ENCODE measurements at regions not wholly inside any gene's neighbourhood (a gene's known extent, or its start where the extent isn't known, plus 50 kb on each side); places are given as distances from the start of the nearest gene placed in this dataset.

DNA sequence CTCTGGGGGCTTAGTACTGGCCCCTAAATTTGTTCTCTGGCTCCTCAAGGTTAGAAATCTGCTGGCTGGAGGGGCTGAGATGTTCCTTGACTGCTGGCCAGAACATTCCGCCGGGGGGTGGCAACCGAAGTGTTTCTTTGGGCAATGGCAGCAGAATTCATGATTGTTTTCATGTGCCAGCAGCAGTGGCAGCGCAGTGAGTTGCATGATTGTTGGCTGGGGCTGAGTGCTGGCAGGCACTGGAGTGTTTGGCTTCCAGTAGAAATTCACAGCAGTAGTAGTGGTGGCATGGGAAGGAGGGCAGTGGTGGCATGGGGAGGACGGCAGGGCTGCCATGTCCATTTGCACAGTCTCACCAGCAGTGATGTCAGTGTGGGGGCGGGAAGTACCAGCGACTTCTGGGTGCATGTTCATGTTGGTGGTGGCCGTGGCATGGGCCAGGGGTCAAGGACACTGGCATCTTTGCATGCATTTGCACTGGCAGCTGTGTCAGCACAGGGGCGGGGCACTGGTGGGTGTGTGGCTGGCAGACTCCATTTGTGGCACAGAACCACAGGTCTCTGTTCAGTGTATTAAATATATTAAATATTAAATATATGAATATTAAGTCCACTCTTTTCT lies 130.6 kb upstream of the CDH7 start:
- Histone ChIP-seq H3K27ac (ENCODE audit: control insufficient read depth, insufficient read depth, low read length) (no peak overlapping the region), H3K4me3 (ENCODE audit: control insufficient read depth in 2 of 3, extremely low read depth in 1 of 3, insufficient read depth in 2 of 3, low read depth in 1 of 3, low read length in 3 of 3) (no peak overlapping the region), H3K36me3 (ENCODE audit: control insufficient read depth in 2 of 2, extremely low read depth in 1 of 2, insufficient read depth in 2 of 2, low read length in 2 of 2) (no peaks in the 10 kb centered on the region), H3K79me2 (ENCODE audit: control insufficient read depth, insufficient read depth, low read length) (no peaks in the 10 kb centered on the region), H3K9me1 (ENCODE audit: control insufficient read depth, extremely low read depth, insufficient read depth, low read length) (no peaks in the 10 kb centered on the region), H3K4me1 (ENCODE audit: control insufficient read depth, extremely low read depth, insufficient read depth, low read length) (no peaks in the 10 kb centered on the region), H3K27me3 (ENCODE audit: control insufficient read depth, extremely low read depth, insufficient read depth, low read length) (no peaks in the 10 kb centered on the region), H4K20me1 (ENCODE audit: control insufficient read depth, extremely low read depth, insufficient read depth, low read length) (no peaks in the 10 kb centered on the region), H3K9ac (ENCODE audit: control insufficient read depth, extremely low read depth, insufficient read depth, low read length) (no peak overlapping the region), H3K4me2 (ENCODE audit: control insufficient read depth, extremely low read depth, insufficient read depth, low read depth, low read length) (no peak overlapping the region), H2AFZ (ENCODE audit: control insufficient read depth, low read length) (no peak overlapping the region), H3K9me3 (ENCODE audit: control insufficient read depth, low read depth, low read length) (peaks cover 4% of the 10 kb centered on the region)
- dilution Hi-C loops (cut with MboI; ENCODE audit: extremely low pct_ligation_motif_present, low sequenced_read_pairs): no loop called here
- no peak for DNase-seq (ENCODE audit: low read depth, low spot score)
- no peak for TF ChIP-seq EZH2 (IDR thresholded peaks at IDR 0.05; ENCODE audit: low read length)
- TF ChIP-seq, protein P1, sequence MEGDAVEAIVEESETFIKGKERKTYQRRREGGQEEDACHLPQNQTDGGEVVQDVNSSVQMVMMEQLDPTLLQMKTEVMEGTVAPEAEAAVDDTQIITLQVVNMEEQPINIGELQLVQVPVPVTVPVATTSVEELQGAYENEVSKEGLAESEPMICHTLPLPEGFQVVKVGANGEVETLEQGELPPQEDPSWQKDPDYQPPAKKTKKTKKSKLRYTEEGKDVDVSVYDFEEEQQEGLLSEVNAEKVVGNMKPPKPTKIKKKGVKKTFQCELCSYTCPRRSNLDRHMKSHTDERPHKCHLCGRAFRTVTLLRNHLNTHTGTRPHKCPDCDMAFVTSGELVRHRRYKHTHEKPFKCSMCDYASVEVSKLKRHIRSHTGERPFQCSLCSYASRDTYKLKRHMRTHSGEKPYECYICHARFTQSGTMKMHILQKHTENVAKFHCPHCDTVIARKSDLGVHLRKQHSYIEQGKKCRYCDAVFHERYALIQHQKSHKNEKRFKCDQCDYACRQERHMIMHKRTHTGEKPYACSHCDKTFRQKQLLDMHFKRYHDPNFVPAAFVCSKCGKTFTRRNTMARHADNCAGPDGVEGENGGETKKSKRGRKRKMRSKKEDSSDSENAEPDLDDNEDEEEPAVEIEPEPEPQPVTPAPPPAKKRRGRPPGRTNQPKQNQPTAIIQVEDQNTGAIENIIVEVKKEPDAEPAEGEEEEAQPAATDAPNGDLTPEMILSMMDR (optimal IDR thresholded peaks at IDR 0.05 in 1 of 3, IDR thresholded peaks at IDR 0.05 in 1 of 3, conservative IDR thresholded peaks at IDR 0.05 in 1 of 3; ENCODE audit: extremely low read depth in 1 of 3, insufficient read depth in 2 of 3, low read length in 3 of 3): no peak
- FAIRE-seq: no peak

GRCh38 chr18:65610939-65611338 lies 139.9 kb upstream of the CDH7 start:
- Histone ChIP-seq H3K9ac (ENCODE audit: control insufficient read depth, extremely low read depth, insufficient read depth, low read length) (no peak overlapping the region), H3K27ac (ENCODE audit: control insufficient read depth, insufficient read depth, low read length) (no peak overlapping the region), H2AFZ (ENCODE audit: control insufficient read depth, low read length) (no peak overlapping the region), H3K4me1 (ENCODE audit: control insufficient read depth, extremely low read depth, insufficient read depth, low read length) (no peaks in the 10 kb centered on the region), H3K27me3 (ENCODE audit: control insufficient read depth, extremely low read depth, insufficient read depth, low read length) (no peaks in the 10 kb centered on the region), H3K4me2 (ENCODE audit: control insufficient read depth, extremely low read depth, insufficient read depth, low read depth, low read length) (no peak overlapping the region), H3K36me3 (ENCODE audit: control insufficient read depth in 2 of 2, extremely low read depth in 1 of 2, insufficient read depth in 2 of 2, low read length in 2 of 2) (no peaks in the 10 kb centered on the region), H3K9me3 (ENCODE audit: control insufficient read depth, low read depth, low read length) (no peaks in the 10 kb centered on the region), H3K79me2 (ENCODE audit: control insufficient read depth, insufficient read depth, low read length) (no peaks in the 10 kb centered on the region), H4K20me1 (ENCODE audit: control insufficient read depth, extremely low read depth, insufficient read depth, low read length) (no peaks in the 10 kb centered on the region), H3K9me1 (ENCODE audit: control insufficient read depth, extremely low read depth, insufficient read depth, low read length) (no peaks in the 10 kb centered on the region), H3K4me3 (ENCODE audit: control insufficient read depth in 2 of 3, extremely low read depth in 1 of 3, insufficient read depth in 2 of 3, low read depth in 1 of 3, low read length in 3 of 3) (no peak overlapping the region)
- DNase-seq (ENCODE audit: low read depth, low spot score) (no peak), FAIRE-seq (no peak)
- dilution Hi-C loops (cut with MboI; ENCODE audit: extremely low pct_ligation_motif_present, low sequenced_read_pairs): no loop called here
- TF ChIP-seq, protein P1 (optimal IDR thresholded peaks at IDR 0.05 in 1 of 3, IDR thresholded peaks at IDR 0.05 in 1 of 3, conservative IDR thresholded peaks at IDR 0.05 in 1 of 3; ENCODE audit: extremely low read depth in 1 of 3, insufficient read depth in 2 of 3, low read length in 3 of 3): no peak
- TF ChIP-seq EZH2 (IDR thresholded peaks at IDR 0.05; ENCODE audit: low read length): no peak

Data from keratinocyte (primary cell).